ENCODE measurements at regions not wholly inside any gene's neighbourhood (a gene's known extent, or its start where the extent isn't known, plus 50 kb on each side); places are given as distances from the start of the nearest gene placed in this dataset.

DNA sequence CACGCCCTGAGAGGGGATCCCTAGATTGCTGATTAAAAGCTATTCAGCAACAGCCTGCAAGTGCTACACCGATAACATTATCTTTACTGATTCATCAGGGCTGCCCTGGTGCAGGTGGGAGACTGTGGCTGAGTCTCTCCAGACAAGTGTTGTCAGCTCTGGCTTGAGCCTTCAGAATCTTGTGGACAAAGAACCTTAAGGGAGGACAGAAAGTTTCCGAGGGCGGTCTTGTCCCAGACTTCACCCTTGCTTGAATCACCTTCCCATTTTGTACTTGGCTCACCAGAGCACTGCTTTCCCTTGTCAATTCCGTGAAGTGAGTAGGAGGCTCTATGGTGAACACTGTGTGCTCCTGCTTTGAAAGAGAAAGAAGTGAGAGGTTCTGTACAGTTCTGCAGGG lies 88.6 kb upstream of the PCSK2 start:
- no peak for DNase-seq

GRCh38 chr20:17140894-17141293 lies 85.9 kb upstream of the PCSK2 start:
- no peak for DNase-seq

DNA sequence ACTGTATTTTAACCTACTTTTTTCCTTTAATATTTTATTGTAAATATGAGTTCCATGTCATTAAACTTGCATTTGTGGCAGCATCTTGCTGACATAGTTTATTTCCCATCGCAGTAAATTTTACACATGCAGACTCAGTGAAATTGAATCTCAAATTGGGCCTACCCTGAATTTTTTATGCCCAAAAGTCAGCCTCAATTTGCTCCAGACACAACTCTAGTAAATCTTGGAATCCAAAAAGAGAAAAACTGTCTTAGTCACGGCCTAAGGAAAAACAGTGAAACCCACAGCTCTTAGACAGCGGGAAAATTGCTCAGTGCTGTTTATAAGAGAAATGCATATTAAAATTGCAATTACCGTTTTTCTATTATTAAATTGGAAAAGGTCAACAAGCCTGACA lies 85.3 kb upstream of the PCSK2 start:
- no peak for DNase-seq

DNA sequence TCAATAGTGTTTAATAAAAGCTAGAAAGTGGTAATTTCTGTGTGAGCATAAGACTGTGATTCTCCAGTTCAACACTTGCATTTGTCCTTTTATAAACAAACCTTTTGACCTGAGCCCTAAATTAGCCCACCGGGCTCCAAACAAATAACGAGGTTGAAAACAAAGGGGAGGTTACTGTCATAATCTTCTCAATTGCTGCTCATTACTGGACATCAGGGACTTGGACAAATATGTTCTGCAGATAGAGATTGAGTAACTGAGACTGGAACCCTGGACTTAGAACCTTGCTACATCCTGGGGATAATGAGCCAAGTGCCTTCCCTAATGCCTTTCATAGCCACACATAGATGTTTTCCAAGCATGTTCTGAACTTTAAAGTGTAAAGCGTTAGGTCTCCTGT lies 84.2 kb upstream of the PCSK2 start:
- DNase-seq = no peak

DNA sequence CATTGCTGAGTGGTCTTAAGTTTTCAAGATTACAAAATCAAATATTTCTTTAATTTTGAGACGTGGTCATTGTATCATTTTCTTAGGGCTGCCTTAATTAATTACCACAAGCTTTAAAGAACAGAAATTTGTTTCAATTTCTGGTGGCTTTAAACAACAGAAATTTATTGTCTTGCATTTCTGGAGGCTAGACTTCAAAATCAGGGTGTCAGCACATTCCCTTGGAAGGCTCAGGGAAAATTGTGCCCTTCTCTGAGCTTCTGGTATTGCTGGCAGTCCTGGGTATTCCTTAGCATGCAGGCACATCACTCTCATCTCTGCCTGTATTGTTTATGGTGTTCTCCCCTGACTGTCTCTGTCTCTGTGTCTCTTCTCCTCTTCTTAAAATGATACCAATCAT lies 76.0 kb upstream of the PCSK2 start:
- no peak for DNase-seq

- no peak for DNase-seq
Observed at GRCh38 chr20:17155401-17155800, 71.4 kb upstream of the PCSK2 start.

DNA sequence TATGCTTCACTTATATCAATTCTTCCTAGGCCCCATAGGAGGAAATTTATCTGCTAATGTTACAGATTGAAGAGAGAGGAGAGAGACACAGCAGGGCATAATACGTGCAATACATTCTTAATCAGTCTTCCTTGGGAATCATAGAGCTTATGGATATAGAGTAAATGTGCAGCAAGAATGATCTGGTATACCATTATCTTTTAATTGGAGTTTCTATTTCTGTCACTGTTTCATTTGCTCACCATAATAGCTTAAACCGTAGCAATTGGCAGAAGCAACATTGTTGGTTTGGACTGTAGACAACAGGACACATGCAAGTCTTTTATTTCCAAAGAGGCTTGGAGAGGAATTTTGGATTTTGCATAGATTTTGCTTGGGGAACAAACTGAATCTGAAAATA lies 68.1 kb upstream of the PCSK2 start:
- no peak for DNase-seq

- no peak for DNase-seq
Observed at GRCh38 chr20:17161673-17162481, 65.0 kb upstream of the PCSK2 start.

- no peak for DNase-seq
Observed at GRCh38 chr20:17168026-17168612, 58.7 kb upstream of the PCSK2 start.

- no peak for DNase-seq
Observed at GRCh38 chr20:17169585-17170136, 57.2 kb upstream of the PCSK2 start.

GRCh38 chr20:17171746-17172280 lies 55.0 kb upstream of the PCSK2 start:
- no peak for DNase-seq

DNA sequence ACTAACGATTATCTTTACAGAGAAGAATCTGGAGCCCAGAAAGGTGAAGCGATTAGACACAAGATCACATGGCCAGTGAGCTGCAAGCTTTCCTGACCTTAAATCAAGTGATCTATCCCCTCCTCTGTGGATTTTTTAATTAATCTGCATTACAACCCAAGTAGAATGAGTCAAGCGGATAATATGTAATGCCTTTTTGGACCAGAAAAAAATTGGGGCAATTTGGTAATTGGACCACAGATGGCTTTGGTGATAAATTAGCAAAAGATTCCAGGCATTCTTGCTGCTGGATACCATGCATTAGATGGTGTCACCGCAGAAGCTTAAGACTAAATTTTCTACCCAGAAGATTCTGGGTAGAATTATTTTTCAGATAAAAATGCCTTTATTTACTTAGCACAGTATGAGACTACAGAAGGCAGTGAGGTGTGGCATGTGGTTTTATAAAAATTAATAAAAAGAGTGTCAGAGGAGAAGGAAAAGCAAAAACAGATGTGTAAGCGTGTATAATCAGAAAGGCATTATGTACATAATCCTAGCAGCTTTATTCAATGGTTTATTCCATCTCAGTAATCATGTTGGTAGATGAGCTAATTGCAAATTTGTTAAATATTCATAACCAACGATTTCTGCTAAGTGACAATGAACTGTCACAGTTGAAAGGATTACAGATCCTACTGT lies 53.9 kb upstream of the PCSK2 start:
- no peak for DNase-seq
